ENCODE measurements at regions not wholly inside any gene's neighbourhood (a gene's known extent, or its start where the extent isn't known, plus 50 kb on each side); places are given as distances from the start of the nearest gene placed in this dataset.

GRCh38 chr13:90796474-90796873, 551.0 kb upstream of the MIR17HG start:
- Histone ChIP-seq H2BK5ac (ENCODE audit: low read depth, low read length, poor library complexity, severe bottlenecking) (no peak overlapping the region), H3K4me3 (ENCODE audit: insufficient read depth, low read depth, low read length) (no peak overlapping the region), H3K23ac (ENCODE audit: low read depth, low read length) (no peak overlapping the region), H3K4me2 (ENCODE audit: low read depth, low read length) (no peak overlapping the region), H3K27ac (ENCODE audit: insufficient read depth, low read length) (no peak overlapping the region), H2BK20ac (ENCODE audit: low read depth, low read length) (no peak overlapping the region), H4K5ac (ENCODE audit: low read depth, low read length) (no peak overlapping the region), H3K79me1 (ENCODE audit: low read depth in 1 of 2, low read length in 2 of 2) (no peaks in the 10 kb centered on the region), H2AK9ac (replicated peaks; ENCODE audit: low read depth, low read length, poor library complexity) (no peak overlapping the region), H3K4me1 (ENCODE audit: control insufficient read depth, insufficient read depth, low read length) (no peaks in the 10 kb centered on the region), H4K91ac (ENCODE audit: insufficient read depth, low read depth, low read length) (no peak overlapping the region), H2AFZ (replicated peaks; ENCODE audit: low read length, poor library complexity) (no peak overlapping the region), H3K27me3 (ENCODE audit: control insufficient read depth, insufficient read depth, low read length) (no peaks in the 10 kb centered on the region), H3K56ac (ENCODE audit: extremely low read depth, insufficient read depth, low read length) (no peak overlapping the region), H4K8ac (ENCODE audit: low read depth in 2 of 2, low read length in 2 of 2) (no peak overlapping the region), H3K9me1 (ENCODE audit: insufficient read depth, low read length) (no peaks in the 10 kb centered on the region), H2BK120ac (ENCODE audit: low read depth, low read length) (no peak overlapping the region), H3K14ac (replicated peaks; ENCODE audit: low read depth, low read length) (no peak overlapping the region), H4K20me1 (ENCODE audit: insufficient read depth, low read length) (no peaks in the 10 kb centered on the region), H3K18ac (ENCODE audit: low read depth, low read length) (no peak overlapping the region), H3K9ac (ENCODE audit: low read depth, low read length) (no peak overlapping the region), H3K36me3 (ENCODE audit: control insufficient read depth, insufficient read depth, low read length) (no peaks in the 10 kb centered on the region), H2BK15ac (ENCODE audit: low read depth, low read length) (no peak overlapping the region), H2AK5ac (ENCODE audit: low read depth, low read length) (no peak overlapping the region), H3K9me3 (ENCODE audit: control insufficient read depth, insufficient read depth, low read length) (no peaks in the 10 kb centered on the region; the same call in 1 of the 2 replicates), H3K4ac (ENCODE audit: low read depth, low read length) (no peak overlapping the region)
- intact Hi-C loops (cut with micrococcal nuclease) = no loop called here
- dilution Hi-C loops (cut with HindIII; ENCODE audit: low sequenced_read_pairs, unreplicated experiment) = no loop called here
- DNase-seq (no peak), ATAC-seq (ENCODE audit: low read depth) (no peak)
- no TSS peak for BruUV-seq (replicated peaks)
- in situ Hi-C loops (cut with MboI; ENCODE audit: low sequenced_read_pairs) = no loop called here
- no CpG with 5 or more reads among the region's 4 CpGs for WGBS, 2 experiments (ENCODE audit: extremely low coverage in 2 of 2, insufficient read length in 1 of 2)
- CTCF ChIA-PET = no interaction called here
- POLR2A ChIA-PET (ENCODE audit: unreplicated experiment) = no interaction called here
- TF ChIP-seq POLR2A (IDR thresholded peaks at IDR 0.05; ENCODE audit: low read depth, low read length) (no peak), CEBPB (IDR thresholded peaks at IDR 0.05; ENCODE audit: low read depth, low read length) (no peak), ELK1 (IDR thresholded peaks at IDR 0.05; ENCODE audit: borderline replicate concordance, low read depth, low read length) (no peak)

All from IMR-90 (cell line).